LNCAP (cell line): ENCODE measurements at regions not wholly inside any gene's neighbourhood (a gene's known extent, or its start where the extent isn't known, plus 50 kb on each side); places are given as distances from the start of the nearest gene placed in this dataset.

ENCODE experiments used
- TF ChIP-seq, protein P1 (sequence below): fragments of 450-650 bp; IDR thresholded peaks from 2 replicates; pipeline ENCODE4 v1.5.1; 2017; ENCODE audit warnings: mild to moderate bottlenecking

DNA sequence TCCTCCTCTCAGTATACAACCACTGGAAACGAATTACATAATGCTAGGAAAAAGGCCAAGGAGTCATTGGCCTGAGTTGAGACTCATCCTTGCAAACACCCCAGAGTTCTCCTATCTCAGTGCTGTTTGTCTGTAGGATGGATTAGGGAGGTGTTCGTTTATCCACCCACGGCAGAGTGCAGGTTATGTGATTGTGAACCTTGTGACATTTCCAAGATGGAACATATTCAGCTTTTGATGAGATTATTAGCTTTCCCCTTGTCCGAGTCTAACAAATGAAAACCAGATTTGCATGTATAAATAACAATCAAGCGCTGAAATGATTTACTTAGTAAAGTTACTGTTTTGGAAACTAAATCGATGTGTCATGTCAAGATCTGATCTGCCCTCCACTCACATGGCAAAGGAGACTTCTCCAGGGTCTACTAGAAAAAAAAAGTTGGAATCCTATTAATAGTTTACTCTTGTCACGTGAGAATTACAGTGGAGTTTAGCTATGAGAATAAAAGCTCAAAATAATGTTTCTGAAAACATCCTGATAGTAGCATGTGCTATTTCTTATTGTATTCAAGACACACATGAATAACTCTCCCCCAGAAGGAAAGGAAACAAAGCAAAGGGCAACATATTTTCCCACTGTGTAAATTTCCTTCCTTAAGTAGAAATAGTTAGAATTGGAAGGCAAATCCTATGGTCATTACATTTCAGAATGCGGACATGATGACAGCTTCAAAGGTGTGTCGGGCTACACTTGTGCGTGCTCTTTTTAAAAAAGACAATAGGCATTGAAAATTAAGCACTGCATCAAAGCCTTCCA is 600.4 kb downstream of the EBF1 start:
- TF ChIP-seq, protein P1, sequence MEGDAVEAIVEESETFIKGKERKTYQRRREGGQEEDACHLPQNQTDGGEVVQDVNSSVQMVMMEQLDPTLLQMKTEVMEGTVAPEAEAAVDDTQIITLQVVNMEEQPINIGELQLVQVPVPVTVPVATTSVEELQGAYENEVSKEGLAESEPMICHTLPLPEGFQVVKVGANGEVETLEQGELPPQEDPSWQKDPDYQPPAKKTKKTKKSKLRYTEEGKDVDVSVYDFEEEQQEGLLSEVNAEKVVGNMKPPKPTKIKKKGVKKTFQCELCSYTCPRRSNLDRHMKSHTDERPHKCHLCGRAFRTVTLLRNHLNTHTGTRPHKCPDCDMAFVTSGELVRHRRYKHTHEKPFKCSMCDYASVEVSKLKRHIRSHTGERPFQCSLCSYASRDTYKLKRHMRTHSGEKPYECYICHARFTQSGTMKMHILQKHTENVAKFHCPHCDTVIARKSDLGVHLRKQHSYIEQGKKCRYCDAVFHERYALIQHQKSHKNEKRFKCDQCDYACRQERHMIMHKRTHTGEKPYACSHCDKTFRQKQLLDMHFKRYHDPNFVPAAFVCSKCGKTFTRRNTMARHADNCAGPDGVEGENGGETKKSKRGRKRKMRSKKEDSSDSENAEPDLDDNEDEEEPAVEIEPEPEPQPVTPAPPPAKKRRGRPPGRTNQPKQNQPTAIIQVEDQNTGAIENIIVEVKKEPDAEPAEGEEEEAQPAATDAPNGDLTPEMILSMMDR, result no peak

- TF ChIP-seq, protein P1, result no peak
These were observed 603.1 kb downstream of the EBF1 start for GRCh38 chr5:158496624-158497023.

DNA sequence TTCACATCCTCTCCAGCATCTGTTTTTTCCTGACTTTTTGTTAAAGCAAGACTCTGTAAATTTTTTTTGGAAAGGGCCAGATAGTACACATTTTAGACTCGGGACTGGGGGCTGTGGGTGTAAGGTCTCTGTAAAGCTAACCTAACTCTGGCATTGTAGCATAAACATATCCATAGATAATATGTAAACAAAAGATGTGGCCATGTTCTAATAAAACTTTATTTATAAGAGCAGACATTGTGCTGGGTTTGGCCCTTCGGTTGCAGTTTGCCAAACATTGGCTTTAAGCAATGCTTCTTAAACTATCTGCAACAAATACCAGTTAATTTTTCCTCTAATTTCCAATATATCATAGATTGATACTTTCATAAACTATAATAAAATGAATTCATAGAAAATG is 605.2 kb downstream of the EBF1 start:
- TF ChIP-seq, protein P1, result no peak

DNA sequence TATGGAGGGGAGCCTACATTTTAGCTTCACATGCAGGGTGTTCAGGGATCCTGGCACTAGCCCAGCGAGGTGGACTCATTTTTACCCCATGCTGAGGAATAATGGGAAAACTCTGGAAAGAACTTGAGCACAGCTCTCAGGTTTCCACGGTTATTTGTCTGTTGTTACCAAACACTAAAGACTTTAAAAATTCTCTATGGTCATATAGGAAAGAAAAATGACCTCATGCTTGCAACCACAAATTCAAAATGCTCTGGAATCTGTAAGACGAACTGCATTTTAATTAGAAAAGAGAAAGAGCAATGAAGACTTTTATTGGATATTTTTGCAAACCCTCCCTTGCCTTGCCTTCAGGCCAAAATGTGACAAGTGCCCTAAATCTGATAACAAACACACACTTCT is 606.9 kb downstream of the EBF1 start:
- TF ChIP-seq, protein P1, result no peak

GRCh38 chr5:158492136-158492535 is 607.6 kb downstream of the EBF1 start:
- TF ChIP-seq, protein P1, result no peak

- TF ChIP-seq, protein P1, result no peak
These were observed 612.1 kb downstream of the EBF1 start for GRCh38 chr5:158487664-158488063.

DNA sequence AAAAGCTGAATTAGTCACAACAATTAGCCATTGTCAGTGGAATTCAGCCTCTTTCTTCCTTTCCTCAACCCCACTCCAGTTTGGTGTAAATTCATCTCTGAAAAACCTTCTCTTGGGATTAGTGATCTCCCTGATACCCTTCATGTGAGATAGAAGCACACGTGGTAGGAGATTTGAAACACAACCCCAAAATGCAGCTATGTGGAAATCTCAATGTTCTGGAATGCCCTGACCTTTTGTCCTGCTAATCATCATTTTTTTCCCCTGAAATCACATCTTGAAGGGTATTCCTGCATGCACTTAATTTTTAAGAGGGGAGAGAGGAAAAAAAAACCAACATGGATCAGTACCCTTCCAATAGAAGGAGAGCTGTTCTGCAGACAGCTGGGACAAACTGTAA is 612.6 kb downstream of the EBF1 start:
- TF ChIP-seq, protein P1, result no peak

- TF ChIP-seq, protein P1, result no peak
These were observed 613.1 kb downstream of the EBF1 start for GRCh38 chr5:158486566-158486965.
